ENCODE measurements at regions not wholly inside any gene's neighbourhood (a gene's known extent, or its start where the extent isn't known, plus 50 kb on each side); places are given as distances from the start of the nearest gene placed in this dataset.

DNA sequence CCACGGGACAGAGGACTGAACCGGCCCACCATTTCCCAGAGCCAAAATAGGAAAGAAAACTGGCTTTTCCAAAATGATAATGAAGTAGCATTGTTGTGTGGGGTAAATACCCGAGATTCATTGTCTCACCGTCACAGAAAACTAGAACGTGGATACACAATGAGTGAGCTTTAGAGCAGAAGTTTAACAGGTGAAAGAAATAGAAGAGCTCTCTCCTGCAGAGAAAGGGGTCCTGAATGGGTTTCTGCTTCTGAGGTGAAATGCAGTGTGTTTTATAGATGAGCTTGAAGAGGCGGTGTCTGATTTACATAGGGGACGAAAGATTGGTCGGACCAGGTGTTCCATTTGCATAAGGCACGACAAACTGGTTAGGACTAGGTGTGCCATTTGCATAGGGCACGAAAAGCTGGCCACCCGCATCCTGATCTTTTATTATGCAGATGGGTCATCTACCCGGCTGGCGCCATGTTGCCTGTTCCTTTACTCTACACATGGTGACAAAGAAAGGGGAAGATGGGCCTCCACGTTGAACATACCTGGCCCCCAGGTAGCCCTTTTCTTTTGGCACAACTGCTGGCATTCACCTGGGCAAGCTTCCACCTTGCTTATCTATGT, 118.1 kb downstream of the ATXN3L start:
- H3K4me3 ChIP-seq (ENCODE audit: low read depth in 1 of 3, low read length in 3 of 3), result no peak overlapping the region
- H3K4me1 ChIP-seq (ENCODE audit: control insufficient read depth in 4 of 4, insufficient read depth in 4 of 4, low read length in 3 of 4), result no peaks in the 10 kb centered on the region
- H3K27ac ChIP-seq (ENCODE audit: low read depth in 1 of 2, low read length in 2 of 2), result no peak overlapping the region
- H3K36me3 ChIP-seq (ENCODE audit: control insufficient read depth in 4 of 4, insufficient read depth in 3 of 4, low read depth in 1 of 4, low read length in 3 of 4), result no peaks in the 10 kb centered on the region
- 92% methylated on average over 14 of the region's 14 CpGs for WGBS
- no peaks in the 10 kb centered on the region for H3K9me3 ChIP-seq (ENCODE audit: control insufficient read depth in 4 of 4, low read length in 3 of 4)
- no peaks in the 10 kb centered on the region for H3K27me3 ChIP-seq (ENCODE audit: control insufficient read depth in 4 of 4, insufficient read depth in 4 of 4, low read length in 3 of 4)
- TF ChIP-seq FOXA2 (IDR thresholded peaks at IDR 0.05) (no peak), EGR1 (IDR thresholded peaks at IDR 0.05; ENCODE audit: low read depth in 2 of 2) (no peak), NR2F2 (IDR thresholded peaks at IDR 0.05) (no peak), YY1 (IDR thresholded peaks at IDR 0.05) (no peak), JUND (IDR thresholded peaks at IDR 0.05) (no peak), ZBTB33 (IDR thresholded peaks at IDR 0.05) (no peak), GABPA (IDR thresholded peaks at IDR 0.05 in 1 of 2, conservative IDR thresholded peaks at IDR 0.05 in 1 of 2) (no peak), RXRA (IDR thresholded peaks at IDR 0.05) (no peak), HNF4G (IDR thresholded peaks at IDR 0.05) (no peak), ATF3 (IDR thresholded peaks at IDR 0.05) (no peak), TAF1 (conservative IDR thresholded peaks at IDR 0.05) (no peak), RAD21 (IDR thresholded peaks at IDR 0.05) (no peak), SP1 (IDR thresholded peaks at IDR 0.05) (no peak), FOXA1 (IDR thresholded peaks at IDR 0.05) (no peak), HNF4A (conservative IDR thresholded peaks at IDR 0.05) (no peak), MAX (IDR thresholded peaks at IDR 0.05) (no peak)
- TF ChIP-seq, protein P1, sequence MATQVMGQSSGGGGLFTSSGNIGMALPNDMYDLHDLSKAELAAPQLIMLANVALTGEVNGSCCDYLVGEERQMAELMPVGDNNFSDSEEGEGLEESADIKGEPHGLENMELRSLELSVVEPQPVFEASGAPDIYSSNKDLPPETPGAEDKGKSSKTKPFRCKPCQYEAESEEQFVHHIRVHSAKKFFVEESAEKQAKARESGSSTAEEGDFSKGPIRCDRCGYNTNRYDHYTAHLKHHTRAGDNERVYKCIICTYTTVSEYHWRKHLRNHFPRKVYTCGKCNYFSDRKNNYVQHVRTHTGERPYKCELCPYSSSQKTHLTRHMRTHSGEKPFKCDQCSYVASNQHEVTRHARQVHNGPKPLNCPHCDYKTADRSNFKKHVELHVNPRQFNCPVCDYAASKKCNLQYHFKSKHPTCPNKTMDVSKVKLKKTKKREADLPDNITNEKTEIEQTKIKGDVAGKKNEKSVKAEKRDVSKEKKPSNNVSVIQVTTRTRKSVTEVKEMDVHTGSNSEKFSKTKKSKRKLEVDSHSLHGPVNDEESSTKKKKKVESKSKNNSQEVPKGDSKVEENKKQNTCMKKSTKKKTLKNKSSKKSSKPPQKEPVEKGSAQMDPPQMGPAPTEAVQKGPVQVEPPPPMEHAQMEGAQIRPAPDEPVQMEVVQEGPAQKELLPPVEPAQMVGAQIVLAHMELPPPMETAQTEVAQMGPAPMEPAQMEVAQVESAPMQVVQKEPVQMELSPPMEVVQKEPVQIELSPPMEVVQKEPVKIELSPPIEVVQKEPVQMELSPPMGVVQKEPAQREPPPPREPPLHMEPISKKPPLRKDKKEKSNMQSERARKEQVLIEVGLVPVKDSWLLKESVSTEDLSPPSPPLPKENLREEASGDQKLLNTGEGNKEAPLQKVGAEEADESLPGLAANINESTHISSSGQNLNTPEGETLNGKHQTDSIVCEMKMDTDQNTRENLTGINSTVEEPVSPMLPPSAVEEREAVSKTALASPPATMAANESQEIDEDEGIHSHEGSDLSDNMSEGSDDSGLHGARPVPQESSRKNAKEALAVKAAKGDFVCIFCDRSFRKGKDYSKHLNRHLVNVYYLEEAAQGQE (IDR thresholded peaks at IDR 0.05), result no peak
- TF ChIP-seq, protein P2, sequence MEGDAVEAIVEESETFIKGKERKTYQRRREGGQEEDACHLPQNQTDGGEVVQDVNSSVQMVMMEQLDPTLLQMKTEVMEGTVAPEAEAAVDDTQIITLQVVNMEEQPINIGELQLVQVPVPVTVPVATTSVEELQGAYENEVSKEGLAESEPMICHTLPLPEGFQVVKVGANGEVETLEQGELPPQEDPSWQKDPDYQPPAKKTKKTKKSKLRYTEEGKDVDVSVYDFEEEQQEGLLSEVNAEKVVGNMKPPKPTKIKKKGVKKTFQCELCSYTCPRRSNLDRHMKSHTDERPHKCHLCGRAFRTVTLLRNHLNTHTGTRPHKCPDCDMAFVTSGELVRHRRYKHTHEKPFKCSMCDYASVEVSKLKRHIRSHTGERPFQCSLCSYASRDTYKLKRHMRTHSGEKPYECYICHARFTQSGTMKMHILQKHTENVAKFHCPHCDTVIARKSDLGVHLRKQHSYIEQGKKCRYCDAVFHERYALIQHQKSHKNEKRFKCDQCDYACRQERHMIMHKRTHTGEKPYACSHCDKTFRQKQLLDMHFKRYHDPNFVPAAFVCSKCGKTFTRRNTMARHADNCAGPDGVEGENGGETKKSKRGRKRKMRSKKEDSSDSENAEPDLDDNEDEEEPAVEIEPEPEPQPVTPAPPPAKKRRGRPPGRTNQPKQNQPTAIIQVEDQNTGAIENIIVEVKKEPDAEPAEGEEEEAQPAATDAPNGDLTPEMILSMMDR (IDR thresholded peaks at IDR 0.05; ENCODE audit: low read depth, low read length, missing input control), result no peak
- no peak for DNase-seq (ENCODE audit: low spot score)
- no peak overlapping the region for H3K9ac ChIP-seq (ENCODE audit: low read depth in 1 of 2, low read length in 2 of 2)

Measured in liver (tissue), 8 donors.